Fibroblast of skin of scalp (primary cell): ENCODE measurements at regions not wholly inside any gene's neighbourhood (a gene's known extent, or its start where the extent isn't known, plus 50 kb on each side); places are given as distances from the start of the nearest gene placed in this dataset.
A peak's percentile ranks its signal among the peaks of the same experiment; 100 is the strongest.

Experiments used
- DNase-seq: peaks from one replicate; pipeline ENCODE4 v3.0.0-alpha.2; 2013

DNA sequence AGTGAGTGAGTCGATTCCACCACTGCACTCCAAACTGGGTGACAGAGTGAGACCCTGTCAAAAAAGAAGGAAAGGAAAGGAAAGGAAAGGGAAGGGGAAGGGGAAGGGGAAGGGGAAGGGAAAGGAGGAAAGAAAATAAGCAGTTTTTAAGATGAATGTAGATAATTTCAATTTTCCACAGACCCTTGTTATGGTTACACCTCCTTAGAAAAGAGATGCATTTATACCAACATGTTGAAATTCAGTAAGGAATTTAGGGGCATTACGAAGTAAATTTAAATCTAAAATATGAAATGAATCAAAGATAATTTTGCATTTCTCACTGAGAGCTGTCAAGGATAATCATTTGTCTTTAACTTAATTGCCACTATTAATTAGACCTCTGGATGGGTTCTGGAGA, 146.5 kb upstream of the TMC3 start:
- no peak for DNase-seq

DNA sequence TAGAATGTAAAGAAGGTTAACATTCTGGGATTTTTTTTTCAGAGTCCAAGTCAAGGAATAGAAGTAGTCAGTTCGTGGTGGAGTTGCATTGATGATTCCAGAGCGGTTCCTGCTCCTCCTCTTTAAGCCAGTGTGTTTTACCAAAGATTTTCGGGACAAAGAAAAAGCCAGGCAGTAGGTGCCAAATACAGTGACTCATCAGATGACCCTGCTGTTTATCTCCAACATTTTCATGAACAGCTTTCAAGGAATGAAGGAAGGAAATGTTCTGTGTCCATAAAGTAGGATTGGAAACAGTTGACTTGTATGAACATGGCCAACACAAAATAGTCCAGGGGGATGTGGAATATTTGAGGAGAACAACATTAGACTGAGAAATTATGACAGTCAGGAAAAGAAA, 142.4 kb upstream of the TMC3 start:
- peak; percentile 77 for DNase-seq

- peak; percentile 32 for DNase-seq
Measured at GRCh38 chr15:81516012-81516411, 142.0 kb upstream of the TMC3 start.

DNA sequence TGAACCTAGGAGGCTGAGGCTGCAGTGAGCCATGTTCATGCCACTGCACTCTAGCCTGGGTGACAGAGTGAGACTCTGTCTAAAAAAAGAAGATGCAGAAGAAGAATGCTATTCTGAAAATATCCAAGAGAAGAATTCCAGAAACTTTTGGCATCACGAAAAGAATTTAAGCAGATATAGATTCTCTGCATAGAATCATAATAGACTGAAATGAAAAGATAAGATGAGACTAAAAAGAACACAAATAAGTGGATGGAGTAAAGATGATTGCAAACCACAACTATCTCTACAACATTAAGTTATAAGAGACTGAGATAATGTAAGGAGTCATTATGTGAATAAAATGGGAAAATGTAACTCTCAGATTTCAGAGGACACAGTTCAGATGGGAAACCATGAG, 140.7 kb upstream of the TMC3 start:
- peak; percentile 38 for DNase-seq

GRCh38 chr15:81511138-81511537, 137.1 kb upstream of the TMC3 start:
- DNase-seq = peak; percentile 84

DNA sequence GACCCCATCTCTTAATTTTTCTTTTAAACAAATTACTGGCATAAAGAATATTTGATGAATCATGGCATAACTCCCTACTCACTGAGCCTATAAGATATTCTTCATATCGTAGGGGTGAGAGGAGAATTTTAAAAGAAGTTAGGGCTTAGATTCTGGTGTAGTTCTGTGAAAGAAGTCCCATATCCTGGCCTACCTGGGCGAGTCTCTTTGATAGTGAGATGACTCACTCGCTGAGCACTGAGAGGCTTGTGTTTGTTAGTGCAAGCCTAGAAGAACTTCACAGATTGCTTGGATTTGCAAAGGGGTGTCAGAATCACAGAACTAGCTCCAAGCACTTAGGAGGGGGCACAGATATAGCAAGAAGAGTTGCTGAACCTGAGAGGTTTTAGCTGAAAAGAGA, 133.8 kb upstream of the TMC3 start:
- DNase-seq = no peak

DNA sequence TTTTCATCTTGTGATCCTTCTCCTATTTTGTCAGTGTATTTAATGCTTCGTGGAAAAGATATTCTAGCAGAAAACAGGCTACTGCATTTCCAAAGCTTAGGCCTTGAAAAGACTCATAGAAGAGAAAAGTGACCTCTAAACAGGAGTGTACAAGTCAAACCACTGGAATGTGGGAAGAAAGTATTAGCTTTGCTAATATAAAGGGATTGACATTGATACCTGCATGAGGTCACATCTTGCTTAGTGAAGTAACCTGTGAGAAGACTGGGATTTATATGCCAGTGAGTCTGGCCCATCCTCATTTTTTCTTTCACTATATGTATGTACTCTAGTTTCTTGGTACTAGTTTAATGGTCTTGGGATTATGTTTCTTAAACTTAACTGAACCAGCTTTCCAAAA, 132.9 kb upstream of the TMC3 start:
- no peak for DNase-seq

DNA sequence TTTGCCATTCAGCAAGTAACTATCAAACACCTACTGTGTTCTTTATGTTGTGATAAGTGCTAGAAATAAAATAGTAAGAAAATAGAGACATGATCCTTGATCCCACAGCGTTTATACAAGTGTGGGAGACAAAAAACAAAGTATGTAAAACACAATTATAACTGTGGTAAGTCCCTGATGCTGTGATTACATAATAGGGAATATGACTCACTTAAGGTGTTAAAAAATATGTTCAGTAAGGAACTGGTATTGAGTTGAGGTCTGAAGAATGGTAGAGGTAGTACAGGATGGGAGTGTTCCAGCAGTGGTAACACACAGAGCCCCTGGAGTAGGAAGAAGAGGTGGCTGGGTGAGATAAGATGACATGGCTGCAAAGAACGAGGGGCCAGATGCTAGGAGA, 132.1 kb upstream of the TMC3 start:
- no peak for DNase-seq

DNA sequence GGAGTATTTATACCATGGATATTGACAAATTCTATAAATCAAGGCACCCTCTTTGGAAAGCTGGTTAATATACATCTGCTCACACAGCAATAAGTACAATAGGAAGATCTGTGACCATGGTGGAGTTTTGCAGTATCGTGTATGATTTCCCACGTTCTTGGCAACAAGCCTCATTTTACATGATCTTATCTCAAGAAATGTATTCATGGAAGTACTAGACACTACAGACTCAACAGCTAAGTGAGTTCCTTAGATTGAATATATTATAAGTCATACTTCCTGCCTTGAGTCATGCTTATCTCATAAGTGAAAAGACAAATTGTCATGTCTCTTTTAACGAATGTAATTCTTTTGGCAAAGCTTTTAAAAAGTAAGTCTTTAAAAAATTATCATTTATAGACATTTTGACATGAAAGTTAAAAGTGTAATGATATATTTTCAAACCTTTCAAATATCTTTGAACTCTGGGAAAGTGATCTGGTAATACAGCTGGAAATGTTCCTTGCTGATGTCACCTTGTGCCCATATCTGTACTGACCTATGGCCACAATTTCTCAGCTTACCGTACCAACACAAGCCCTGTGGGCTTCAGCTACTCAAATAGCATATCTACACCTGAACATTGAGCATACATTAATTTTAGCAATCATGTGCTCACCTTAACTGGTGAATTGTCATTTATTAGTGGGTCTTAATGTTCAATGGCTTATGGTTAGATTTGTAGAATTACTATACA, 130.3 kb upstream of the TMC3 start:
- peak; percentile 71 for DNase-seq

GRCh38 chr15:81502439-81502838, 128.4 kb upstream of the TMC3 start:
- DNase-seq = peak; percentile 25

GRCh38 chr15:81500081-81500480, 126.1 kb upstream of the TMC3 start:
- no peak for DNase-seq

DNA sequence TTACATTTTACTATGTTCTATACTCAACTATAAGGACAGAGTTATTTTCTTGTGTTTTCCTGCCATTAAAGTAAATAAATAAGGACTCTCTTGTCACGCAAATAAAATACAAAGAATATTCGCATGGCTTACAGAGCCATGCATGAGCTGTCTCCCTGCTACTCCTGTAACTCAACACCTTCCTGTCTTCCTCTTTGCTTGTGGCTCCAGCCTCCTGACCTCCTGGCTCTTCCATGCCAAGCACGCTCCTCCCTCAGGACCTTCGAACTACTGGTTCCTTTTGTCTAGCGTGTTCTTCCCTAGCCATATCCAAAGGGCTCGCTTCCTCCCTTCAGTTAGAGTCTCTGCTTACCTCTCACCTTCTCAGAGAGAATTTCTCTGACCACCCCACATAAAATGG, 124.3 kb upstream of the TMC3 start:
- no peak for DNase-seq

DNA sequence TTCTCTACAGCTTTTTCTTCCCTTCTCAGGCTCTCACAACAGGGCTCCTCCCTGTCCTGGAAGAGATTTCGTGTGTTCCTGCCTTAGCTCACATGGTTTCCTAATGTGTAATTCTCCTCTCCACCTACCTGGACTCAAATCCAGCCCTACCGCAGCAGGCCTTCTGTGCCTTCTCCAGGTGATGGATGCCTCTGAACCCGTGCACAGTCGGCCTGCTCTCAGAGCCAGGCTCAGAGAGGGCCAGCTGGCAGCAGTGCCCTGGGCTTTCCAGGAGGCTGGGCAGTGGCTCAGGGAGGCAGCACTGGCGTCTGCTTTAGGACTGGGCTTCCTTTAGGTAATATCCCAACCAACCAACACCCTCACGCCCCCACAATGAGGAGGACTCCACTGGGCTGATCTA, 123.2 kb upstream of the TMC3 start:
- DNase-seq = no peak

GRCh38 chr15:81495780-81496467, 121.9 kb upstream of the TMC3 start:
- DNase-seq = no peak

- no peak for DNase-seq
Measured at GRCh38 chr15:81492969-81493645, 119.1 kb upstream of the TMC3 start.

DNA sequence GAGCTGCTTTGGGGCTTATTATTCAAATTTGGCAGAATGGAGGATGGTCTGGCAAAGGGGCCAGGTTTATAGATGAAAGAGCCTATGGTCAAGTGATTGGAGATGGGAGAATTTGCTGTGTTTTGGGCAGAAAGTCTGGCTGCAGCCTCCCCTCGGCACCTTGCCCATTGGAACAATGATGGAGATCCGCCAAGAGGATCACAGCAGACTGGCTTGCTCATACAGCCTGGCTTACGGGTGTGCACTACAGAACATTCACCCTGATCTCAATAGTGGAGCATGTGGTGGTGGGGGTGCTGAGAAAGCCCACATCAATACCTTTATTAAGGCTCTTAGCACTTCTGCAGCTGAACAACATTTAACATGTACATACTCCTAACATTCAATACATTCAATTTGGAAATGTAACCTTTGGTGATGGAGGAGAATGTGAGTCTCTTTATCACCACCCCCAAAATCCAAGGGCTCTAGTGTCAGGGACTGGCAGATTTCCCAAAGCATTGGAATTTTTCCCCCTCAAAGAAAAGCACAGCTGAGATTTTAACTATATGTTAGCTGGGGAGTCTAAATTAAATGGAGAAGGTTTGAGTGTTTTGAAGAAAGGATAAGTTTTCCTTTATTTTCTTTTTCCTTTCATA, 118.4 kb upstream of the TMC3 start:
- peak; percentile 62 for DNase-seq

DNA sequence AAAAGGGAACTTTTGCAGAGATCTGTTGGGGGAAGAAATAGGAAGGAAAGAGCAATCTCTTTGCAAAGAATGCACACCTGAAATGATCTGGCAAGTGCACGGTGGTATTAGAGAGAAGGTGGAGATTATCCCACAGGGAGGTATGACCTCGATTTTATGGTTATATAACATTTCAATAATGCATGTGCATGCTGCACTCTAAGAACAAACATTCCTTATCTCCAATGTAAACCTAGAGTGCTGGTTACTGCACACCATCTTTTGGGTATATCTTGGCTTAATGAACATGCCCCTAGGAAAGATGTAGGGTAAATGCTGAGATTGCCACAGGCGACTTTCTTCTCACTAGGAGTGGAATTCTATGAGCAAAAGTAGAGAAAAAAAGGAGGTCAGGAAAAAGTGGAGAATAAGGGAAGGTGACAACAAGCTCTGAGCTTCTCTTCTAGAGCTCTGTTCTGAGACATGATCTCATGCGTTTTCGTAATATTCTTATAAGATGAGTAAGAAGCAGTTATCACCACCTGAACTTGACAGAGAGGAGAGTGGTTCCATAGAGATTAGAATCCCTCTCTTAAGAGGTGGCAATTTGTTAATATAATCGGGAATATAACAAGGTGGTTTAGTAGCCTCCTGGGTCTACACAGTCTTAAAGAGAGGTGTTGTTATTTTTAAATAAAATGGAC, 117.5 kb upstream of the TMC3 start:
- DNase-seq = no peak

GRCh38 chr15:81485806-81486205, 111.8 kb upstream of the TMC3 start:
- DNase-seq = peak; percentile 22

- no peak for DNase-seq
Measured at GRCh38 chr15:81484086-81484955, 110.3 kb upstream of the TMC3 start.

- no peak for DNase-seq
Measured at GRCh38 chr15:81483496-81483895, 109.5 kb upstream of the TMC3 start.

- no peak for DNase-seq
Measured at GRCh38 chr15:81481346-81481745, 107.3 kb upstream of the TMC3 start.

DNA sequence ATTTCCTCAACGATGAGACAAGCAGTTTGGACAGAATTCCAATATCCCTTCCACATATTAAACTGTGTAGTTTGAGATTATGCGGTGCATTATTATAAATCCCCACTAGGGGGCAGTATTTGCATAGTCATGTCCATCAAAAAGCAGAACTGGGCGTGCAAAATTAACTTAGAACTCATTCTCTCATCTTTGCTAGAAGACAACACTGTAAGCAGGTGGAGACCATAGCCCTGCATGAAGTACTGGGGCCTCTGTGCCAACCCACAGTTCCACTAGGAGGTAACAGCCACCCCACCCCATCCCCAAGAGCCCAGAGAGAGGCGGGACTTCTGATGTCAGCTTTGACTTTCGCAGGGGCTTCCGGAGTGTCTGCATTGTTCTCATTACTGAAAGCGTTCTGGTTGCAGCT, 106.6 kb upstream of the TMC3 start:
- peak; percentile 74 for DNase-seq
